ENCODE measurements at regions not wholly inside any gene's neighbourhood (a gene's known extent, or its start where the extent isn't known, plus 50 kb on each side); places are given as distances from the start of the nearest gene placed in this dataset.
"Not testable (repeated sequence)": the region's sequence is repeated elsewhere in the genome, so short reads cannot be mapped to it uniquely, and the experiment has no call there.

DNA sequence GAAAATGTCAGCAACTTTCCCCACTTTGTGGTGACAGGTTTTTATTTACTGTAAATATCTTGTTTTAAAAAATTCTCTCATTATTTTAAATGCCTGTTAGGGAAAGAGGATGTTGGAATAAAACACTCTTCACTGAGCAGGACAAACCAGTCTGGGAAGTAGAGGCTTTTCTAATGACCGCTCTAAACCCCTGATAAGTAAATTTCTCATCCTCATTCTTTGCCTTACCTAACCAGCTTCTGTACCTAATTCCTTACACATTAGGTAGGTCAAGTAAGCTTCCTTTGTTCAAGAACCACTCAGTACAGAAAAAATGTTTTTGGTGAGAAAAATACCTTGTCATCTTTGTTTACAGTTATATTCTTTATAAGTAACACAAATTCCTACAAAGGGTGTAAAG, 143.6 kb downstream of the GPR85 start:
- TF ChIP-seq, protein P1, sequence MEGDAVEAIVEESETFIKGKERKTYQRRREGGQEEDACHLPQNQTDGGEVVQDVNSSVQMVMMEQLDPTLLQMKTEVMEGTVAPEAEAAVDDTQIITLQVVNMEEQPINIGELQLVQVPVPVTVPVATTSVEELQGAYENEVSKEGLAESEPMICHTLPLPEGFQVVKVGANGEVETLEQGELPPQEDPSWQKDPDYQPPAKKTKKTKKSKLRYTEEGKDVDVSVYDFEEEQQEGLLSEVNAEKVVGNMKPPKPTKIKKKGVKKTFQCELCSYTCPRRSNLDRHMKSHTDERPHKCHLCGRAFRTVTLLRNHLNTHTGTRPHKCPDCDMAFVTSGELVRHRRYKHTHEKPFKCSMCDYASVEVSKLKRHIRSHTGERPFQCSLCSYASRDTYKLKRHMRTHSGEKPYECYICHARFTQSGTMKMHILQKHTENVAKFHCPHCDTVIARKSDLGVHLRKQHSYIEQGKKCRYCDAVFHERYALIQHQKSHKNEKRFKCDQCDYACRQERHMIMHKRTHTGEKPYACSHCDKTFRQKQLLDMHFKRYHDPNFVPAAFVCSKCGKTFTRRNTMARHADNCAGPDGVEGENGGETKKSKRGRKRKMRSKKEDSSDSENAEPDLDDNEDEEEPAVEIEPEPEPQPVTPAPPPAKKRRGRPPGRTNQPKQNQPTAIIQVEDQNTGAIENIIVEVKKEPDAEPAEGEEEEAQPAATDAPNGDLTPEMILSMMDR (IDR thresholded peaks at IDR 0.05) = no peak
- H3K4me1 ChIP-seq = peaks cover 15% of the 10 kb centered on the region
- ATAC-seq = no peak
- H3K27ac ChIP-seq = no peak overlapping the region
- H3K36me3 ChIP-seq = no peaks in the 10 kb centered on the region
- no peak for DNase-seq
- no peak overlapping the region for H3K4me3 ChIP-seq
- no peaks in the 10 kb centered on the region for H3K9me3 ChIP-seq
- no peaks in the 10 kb centered on the region for H3K27me3 ChIP-seq (ENCODE audit: low read depth)
- intact Hi-C loops (cut with DNase I) = no loop called here

DNA sequence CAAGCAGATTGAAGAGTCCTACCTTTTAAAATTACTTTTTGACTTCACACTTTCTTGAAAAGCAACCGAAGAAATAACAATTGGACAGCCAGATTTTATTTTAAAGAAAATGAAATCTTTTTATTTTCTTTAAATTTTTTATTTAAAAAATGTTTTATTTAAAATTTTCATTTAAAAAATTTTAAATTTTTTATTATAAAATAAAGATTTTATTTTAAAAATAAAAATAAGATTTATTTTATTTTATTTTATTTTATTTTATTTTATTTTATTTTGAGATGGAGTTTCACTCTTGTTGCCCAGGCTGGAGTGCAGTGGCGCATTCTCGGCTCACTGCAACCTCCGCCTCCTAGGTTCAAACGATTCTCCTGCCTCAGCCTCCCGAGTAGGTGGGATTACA, 144.5 kb downstream of the GPR85 start:
- H3K27me3 ChIP-seq (ENCODE audit: low read depth); DNase-seq; intact Hi-C loops (cut with DNase I); H3K27ac ChIP-seq; H3K9me3 ChIP-seq; H3K4me3 ChIP-seq; H3K36me3 ChIP-seq; ATAC-seq: not testable (repeated sequence)
- peaks cover 24% of the 10 kb centered on the region for H3K4me1 ChIP-seq

DNA sequence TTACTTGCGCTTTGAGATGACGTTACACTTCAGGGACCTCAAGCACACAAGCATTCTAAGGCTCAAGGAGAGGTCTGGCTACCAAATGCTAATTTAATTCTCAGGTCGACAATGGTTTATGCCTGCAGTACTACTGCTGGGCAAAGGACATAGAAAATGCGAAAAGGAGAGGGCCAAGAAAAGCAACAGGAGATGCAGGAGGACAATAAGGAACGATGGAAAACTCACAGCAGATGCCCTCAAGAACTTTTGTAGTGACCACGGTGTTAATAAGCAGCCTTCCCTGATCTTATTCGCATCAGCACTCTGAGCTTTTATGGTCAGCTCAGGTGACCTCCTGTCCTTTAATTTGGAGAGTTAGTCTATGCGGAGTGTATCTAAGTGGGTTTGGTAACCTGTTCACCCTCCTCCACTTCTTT, 146.3 kb downstream of the GPR85 start:
- H3K27ac ChIP-seq = peak overlapping the region; percentile 83
- TF ChIP-seq, protein P1 (IDR thresholded peaks at IDR 0.05) = no peak
- H3K4me3 ChIP-seq = peak overlapping the region; percentile 86
- no peaks in the 10 kb centered on the region for H3K27me3 ChIP-seq (ENCODE audit: low read depth)
- no peaks in the 10 kb centered on the region for H3K36me3 ChIP-seq
- peak; percentile 58 to 64 for ATAC-seq
- peaks cover 25% of the 10 kb centered on the region for H3K4me1 ChIP-seq
- no peaks in the 10 kb centered on the region for H3K9me3 ChIP-seq
- intact Hi-C loops (cut with DNase I) = no loop called here
- no peak for DNase-seq

DNA sequence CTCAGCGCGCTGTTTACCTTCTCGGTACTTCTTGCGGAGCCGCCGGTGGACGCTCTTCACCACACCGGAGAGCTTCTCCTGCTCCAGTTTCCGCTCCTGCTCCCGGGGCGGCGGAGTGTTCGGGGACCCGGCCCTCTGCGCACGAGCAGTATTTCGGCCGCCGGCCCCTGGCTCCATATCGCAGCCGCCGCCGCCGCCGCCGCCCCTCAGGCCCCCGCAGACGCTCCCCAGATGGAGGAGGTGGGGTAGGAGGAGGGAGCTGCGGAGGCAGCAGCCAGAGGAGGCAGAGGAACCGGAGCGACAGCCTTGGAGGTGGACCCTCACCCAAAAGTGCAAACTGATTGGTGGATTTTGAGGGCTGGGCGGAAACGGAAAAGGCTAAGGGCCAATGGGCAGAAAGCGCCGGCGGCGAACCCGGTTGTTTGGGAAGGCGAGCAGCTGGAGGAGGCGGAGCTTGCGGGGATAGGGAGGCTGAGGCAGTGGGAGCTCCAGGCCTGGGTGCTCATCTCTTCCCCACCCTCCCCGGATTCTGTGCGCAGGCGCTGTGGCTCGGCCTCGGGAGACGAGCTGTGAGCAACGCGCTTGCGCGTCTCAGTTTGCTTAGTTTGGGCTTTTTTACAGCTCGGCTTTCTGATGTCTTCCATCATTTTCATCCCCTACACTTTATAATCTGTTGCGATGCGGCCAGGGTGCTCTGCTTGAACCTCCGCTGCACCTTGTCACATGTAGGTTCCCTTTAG, 146.9 kb downstream of the GPR85 start:
- Histone ChIP-seq H3K4me3 (peak overlapping the region; percentile 86), H3K9me3 (no peaks in the 10 kb centered on the region), H3K4me1 (peaks cover 25% of the 10 kb centered on the region), H3K36me3 (no peaks in the 10 kb centered on the region), H3K27ac (peak overlapping the region; percentile 83), H3K27me3 (ENCODE audit: low read depth) (no peaks in the 10 kb centered on the region)
- DNase-seq = peak; percentile 99
- TF ChIP-seq, protein P1 (IDR thresholded peaks at IDR 0.05) = no peak
- ATAC-seq = peak; percentile 99 to 100
- intact Hi-C loops (cut with DNase I) = no loop called here

DNA sequence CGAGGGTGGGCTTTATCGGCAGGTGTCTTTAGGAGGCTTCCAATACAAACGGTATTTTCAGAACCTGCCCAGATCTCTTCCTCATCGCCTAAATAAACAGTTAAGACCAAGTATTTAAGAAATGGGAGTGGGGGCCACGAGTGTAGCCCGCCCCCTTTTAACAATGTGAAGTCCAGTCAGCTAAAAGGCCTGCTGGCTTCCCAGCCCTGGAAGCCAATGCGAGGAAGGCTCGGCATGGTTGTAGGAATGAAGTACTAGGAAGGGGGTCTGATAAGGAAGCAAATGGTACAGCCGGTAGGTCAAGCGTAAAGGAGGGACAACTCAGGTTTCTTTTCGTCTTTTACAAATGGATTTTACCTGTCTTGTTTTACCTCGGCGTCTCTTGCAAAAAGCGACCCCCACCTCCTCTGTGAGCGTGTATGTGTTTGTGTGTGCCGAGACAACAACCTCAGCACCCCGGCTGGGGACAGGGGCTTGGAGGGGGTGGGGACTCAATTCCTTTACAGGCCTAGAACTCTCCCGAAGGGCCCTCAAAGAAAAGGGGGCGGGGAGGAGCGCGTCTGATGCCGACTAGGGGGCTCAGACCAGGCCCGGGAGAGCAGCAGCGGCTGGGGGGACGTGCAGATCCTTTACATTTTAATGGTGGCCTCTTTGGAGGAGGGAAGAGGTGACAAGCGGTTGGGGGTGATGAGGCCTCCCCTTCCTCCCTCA, 147.6 kb downstream of the GPR85 start:
- ATAC-seq (peak; percentile 35 to 40), DNase-seq (peak; percentile 55)
- Histone ChIP-seq H3K27ac (peak overlapping the region; percentile 69), H3K9me3 (no peaks in the 10 kb centered on the region), H3K27me3 (ENCODE audit: low read depth) (no peaks in the 10 kb centered on the region), H3K4me1 (peaks cover 25% of the 10 kb centered on the region), H3K4me3 (peak overlapping the region; percentile 86), H3K36me3 (no peaks in the 10 kb centered on the region)
- TF ChIP-seq, protein P1 (IDR thresholded peaks at IDR 0.05) = no peak
- intact Hi-C loops (cut with DNase I) = no loop called here

Data from lower lobe of right lung (tissue), 2 donors.